ENCODE measurements at regions not wholly inside any gene's neighbourhood (a gene's known extent, or its start where the extent isn't known, plus 50 kb on each side); places are given as distances from the start of the nearest gene placed in this dataset.

DNA sequence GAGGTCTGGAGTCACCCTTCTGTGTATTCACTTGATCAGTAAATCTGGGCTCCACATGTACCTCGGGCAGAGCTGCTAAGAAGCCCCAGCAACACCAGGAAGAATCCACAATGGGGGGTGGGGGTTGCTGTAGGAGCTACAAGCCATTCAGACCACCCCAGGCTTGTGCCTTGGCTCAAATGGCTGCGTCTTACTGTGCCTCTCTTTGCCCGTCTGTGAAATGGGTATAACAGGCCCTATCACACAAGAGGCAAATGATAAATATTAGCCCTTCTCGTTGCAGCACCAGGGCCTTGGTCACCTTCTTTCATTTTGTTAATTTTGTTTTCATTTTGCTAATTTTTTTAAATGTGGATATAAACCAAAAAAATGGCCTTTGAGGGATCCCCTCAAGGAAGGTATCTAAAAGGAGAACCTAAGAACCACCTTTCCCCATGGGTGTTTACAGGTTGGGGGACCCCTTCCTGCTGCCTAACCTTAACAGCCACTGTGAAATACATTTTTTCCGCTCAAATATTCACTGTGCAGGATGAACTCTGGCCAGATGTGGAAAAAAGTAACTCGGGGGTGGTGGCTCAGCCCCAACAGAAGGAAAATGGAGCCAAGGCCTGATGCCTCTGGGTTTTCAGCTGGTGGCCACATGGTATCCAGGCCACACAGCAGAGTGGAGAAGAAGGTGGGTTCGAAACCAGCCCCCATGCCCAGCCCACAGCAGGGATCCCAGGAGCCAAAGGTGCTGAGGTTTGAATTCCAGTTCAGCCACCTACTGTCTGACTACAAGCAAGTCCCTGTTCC, 284.0 kb downstream of the MN1 start:
- no peak for DNase-seq
- Mint-ChIP-seq H3K4me1 (no peaks in the 10 kb centered on the region), H3K36me3 (ENCODE audit: low read depth) (no peaks in the 10 kb centered on the region), H3K27ac (no peak overlapping the region), H3K9me3 (no peaks in the 10 kb centered on the region), H3K27me3 (no peaks in the 10 kb centered on the region), H3K4me3 (no peak overlapping the region)
- intact Hi-C loops (cut with micrococcal nuclease) = no loop called here

GRCh38 chr22:27518531-27519340, 282.8 kb downstream of the MN1 start:
- Mint-ChIP-seq H3K4me1 (no peaks in the 10 kb centered on the region), H3K27ac (no peak overlapping the region), H3K9me3 (no peaks in the 10 kb centered on the region), H3K4me3 (no peak overlapping the region), H3K36me3 (ENCODE audit: low read depth) (no peaks in the 10 kb centered on the region), H3K27me3 (no peaks in the 10 kb centered on the region)
- DNase-seq = no peak
- intact Hi-C loops (cut with micrococcal nuclease) = no loop called here

- DNase-seq = no peak
- intact Hi-C loops (cut with micrococcal nuclease) = no loop called here
- no peak overlapping the region for H3K27ac Mint-ChIP-seq
- no peaks in the 10 kb centered on the region for H3K27me3 Mint-ChIP-seq
- no peaks in the 10 kb centered on the region for H3K36me3 Mint-ChIP-seq (ENCODE audit: low read depth)
- no peaks in the 10 kb centered on the region for H3K9me3 Mint-ChIP-seq
- H3K4me1 Mint-ChIP-seq = no peaks in the 10 kb centered on the region
- H3K4me3 Mint-ChIP-seq = no peak overlapping the region
Measured at GRCh38 chr22:27523711-27524110, 277.8 kb downstream of the MN1 start.

- intact Hi-C loops (cut with micrococcal nuclease) = no loop called here
- Mint-ChIP-seq H3K9me3 (no peaks in the 10 kb centered on the region), H3K36me3 (ENCODE audit: low read depth) (no peaks in the 10 kb centered on the region), H3K27me3 (no peaks in the 10 kb centered on the region), H3K4me1 (no peaks in the 10 kb centered on the region), H3K4me3 (no peak overlapping the region), H3K27ac (no peak overlapping the region)
- no peak for DNase-seq
Measured at GRCh38 chr22:27525711-27526110, 275.8 kb downstream of the MN1 start.

- H3K4me1 Mint-ChIP-seq = no peaks in the 10 kb centered on the region
- H3K27ac Mint-ChIP-seq = no peak overlapping the region
- intact Hi-C loops (cut with micrococcal nuclease) = no loop called here
- H3K36me3 Mint-ChIP-seq (ENCODE audit: low read depth) = no peaks in the 10 kb centered on the region
- H3K9me3 Mint-ChIP-seq = no peaks in the 10 kb centered on the region
- no peak for DNase-seq
- H3K27me3 Mint-ChIP-seq = no peaks in the 10 kb centered on the region
- H3K4me3 Mint-ChIP-seq = no peak overlapping the region
Measured at GRCh38 chr22:27526901-27527300, 274.7 kb downstream of the MN1 start.

DNA sequence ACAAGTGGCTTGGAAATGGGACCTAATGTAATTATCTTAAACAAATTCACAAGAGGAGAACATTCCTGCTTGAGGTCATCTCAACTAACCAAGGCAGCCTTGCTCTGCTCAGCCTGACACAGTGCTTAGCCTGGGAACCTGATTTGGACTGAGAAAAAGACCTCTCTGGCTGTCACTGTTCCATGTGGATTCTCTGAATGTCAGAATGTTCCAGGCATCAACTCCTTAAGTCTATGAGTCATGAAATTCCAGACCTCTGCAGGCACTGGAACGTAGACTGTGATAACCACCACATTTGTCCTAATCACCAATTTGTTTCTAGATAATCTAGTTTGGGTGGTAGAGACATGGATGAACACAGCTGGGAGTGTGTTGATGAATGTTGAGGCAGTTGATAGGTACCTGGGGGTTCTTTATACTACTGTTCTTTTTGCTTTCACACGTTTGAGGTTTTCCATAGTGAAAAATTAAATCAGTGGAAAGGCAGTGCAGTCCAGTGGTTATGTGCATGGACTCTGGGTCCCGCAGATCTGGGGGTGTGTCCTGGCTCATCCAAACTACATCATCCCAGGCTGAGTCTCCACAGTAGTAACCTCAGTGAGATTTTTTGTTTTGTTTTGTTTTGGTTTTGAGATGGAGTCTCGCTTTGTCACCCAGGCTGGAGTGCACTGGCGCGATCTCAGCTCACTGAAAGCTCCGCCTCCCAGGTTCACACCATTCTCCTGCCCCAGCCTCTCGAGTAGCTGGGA, 269.6 kb downstream of the MN1 start:
- no peaks in the 10 kb centered on the region for H3K9me3 Mint-ChIP-seq
- no peak for DNase-seq
- no peak overlapping the region for H3K27ac Mint-ChIP-seq
- H3K4me1 Mint-ChIP-seq = no peaks in the 10 kb centered on the region
- H3K27me3 Mint-ChIP-seq = no peaks in the 10 kb centered on the region
- intact Hi-C loops (cut with micrococcal nuclease) = no loop called here
- no peak overlapping the region for H3K4me3 Mint-ChIP-seq
- no peaks in the 10 kb centered on the region for H3K36me3 Mint-ChIP-seq (ENCODE audit: low read depth)

- no peaks in the 10 kb centered on the region for H3K9me3 Mint-ChIP-seq
- H3K27ac Mint-ChIP-seq = no peak overlapping the region
- H3K36me3 Mint-ChIP-seq (ENCODE audit: low read depth) = no peaks in the 10 kb centered on the region
- intact Hi-C loops (cut with micrococcal nuclease) = no loop called here
- no peak overlapping the region for H3K4me3 Mint-ChIP-seq
- DNase-seq = no peak
- no peaks in the 10 kb centered on the region for H3K4me1 Mint-ChIP-seq
- no peaks in the 10 kb centered on the region for H3K27me3 Mint-ChIP-seq
Measured at GRCh38 chr22:27533105-27533745, 268.3 kb downstream of the MN1 start.

GRCh38 chr22:27534720-27535125, 266.8 kb downstream of the MN1 start:
- intact Hi-C loops (cut with micrococcal nuclease) = no loop called here
- Mint-ChIP-seq H3K4me3 (no peak overlapping the region), H3K27ac (no peak overlapping the region), H3K9me3 (no peaks in the 10 kb centered on the region), H3K27me3 (no peaks in the 10 kb centered on the region), H3K4me1 (no peaks in the 10 kb centered on the region), H3K36me3 (ENCODE audit: low read depth) (no peaks in the 10 kb centered on the region)
- no peak for DNase-seq

GRCh38 chr22:27535452-27535851, 266.1 kb downstream of the MN1 start:
- no peak overlapping the region for H3K4me3 Mint-ChIP-seq
- DNase-seq = no peak
- no peaks in the 10 kb centered on the region for H3K4me1 Mint-ChIP-seq
- H3K36me3 Mint-ChIP-seq (ENCODE audit: low read depth) = no peaks in the 10 kb centered on the region
- no peaks in the 10 kb centered on the region for H3K9me3 Mint-ChIP-seq
- H3K27me3 Mint-ChIP-seq = no peaks in the 10 kb centered on the region
- intact Hi-C loops (cut with micrococcal nuclease) = no loop called here
- H3K27ac Mint-ChIP-seq = no peak overlapping the region

GRCh38 chr22:27537501-27537900, 264.1 kb downstream of the MN1 start:
- intact Hi-C loops (cut with micrococcal nuclease) = no loop called here
- Mint-ChIP-seq H3K4me1 (no peaks in the 10 kb centered on the region), H3K27me3 (no peaks in the 10 kb centered on the region), H3K27ac (no peak overlapping the region), H3K4me3 (no peak overlapping the region), H3K9me3 (no peaks in the 10 kb centered on the region), H3K36me3 (ENCODE audit: low read depth) (no peaks in the 10 kb centered on the region)
- DNase-seq = no peak

GRCh38 chr22:27538666-27539065, 262.9 kb downstream of the MN1 start:
- Mint-ChIP-seq H3K27ac (no peak overlapping the region), H3K9me3 (no peaks in the 10 kb centered on the region), H3K27me3 (no peaks in the 10 kb centered on the region), H3K4me3 (no peak overlapping the region), H3K4me1 (no peaks in the 10 kb centered on the region), H3K36me3 (ENCODE audit: low read depth) (no peaks in the 10 kb centered on the region)
- intact Hi-C loops (cut with micrococcal nuclease) = no loop called here
- no peak for DNase-seq

DNA sequence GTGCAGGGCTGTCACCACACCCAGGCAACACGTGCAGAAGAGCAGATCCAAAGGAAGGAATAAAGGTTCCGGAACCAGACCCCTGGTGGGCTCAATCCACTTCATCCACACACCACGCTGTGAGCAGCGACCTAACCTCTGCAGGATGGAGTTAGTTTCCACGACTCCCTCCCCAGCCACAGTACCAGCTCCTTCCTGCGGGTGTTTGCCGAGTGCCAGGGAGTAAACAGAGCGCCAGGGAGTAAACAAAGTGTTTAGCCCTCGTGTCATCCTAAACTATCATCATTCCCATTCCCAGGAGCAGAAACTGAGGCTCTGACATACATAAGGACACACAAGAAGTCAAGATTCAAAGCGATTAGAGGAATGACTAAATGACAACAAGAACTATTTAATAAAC, 261.3 kb downstream of the MN1 start:
- no peaks in the 10 kb centered on the region for H3K9me3 Mint-ChIP-seq
- no peak for DNase-seq
- intact Hi-C loops (cut with micrococcal nuclease) = no loop called here
- H3K27ac Mint-ChIP-seq = no peak overlapping the region
- H3K4me1 Mint-ChIP-seq = no peaks in the 10 kb centered on the region
- H3K27me3 Mint-ChIP-seq = no peaks in the 10 kb centered on the region
- H3K36me3 Mint-ChIP-seq (ENCODE audit: low read depth) = no peaks in the 10 kb centered on the region
- H3K4me3 Mint-ChIP-seq = no peak overlapping the region

- Mint-ChIP-seq H3K4me3 (no peak overlapping the region), H3K27me3 (no peaks in the 10 kb centered on the region), H3K4me1 (no peaks in the 10 kb centered on the region), H3K9me3 (no peaks in the 10 kb centered on the region), H3K27ac (no peak overlapping the region), H3K36me3 (ENCODE audit: low read depth) (no peaks in the 10 kb centered on the region)
- intact Hi-C loops (cut with micrococcal nuclease) = no loop called here
- DNase-seq = no peak
Measured at GRCh38 chr22:27540656-27541396, 260.7 kb downstream of the MN1 start.

Measured in activated CD4-positive, alpha-beta T cell treated with anti-CD3 and anti-CD28 coated beads, Interleukin-2, amount 10 ng/mL, durations not matched to agents 24 days and 14 days (primary cell).